ENCODE measurements at regions not wholly inside any gene's neighbourhood (a gene's known extent, or its start where the extent isn't known, plus 50 kb on each side); places are given as distances from the start of the nearest gene placed in this dataset.
"Not testable (repeated sequence)": the region's sequence is repeated elsewhere in the genome, so short reads cannot be mapped to it uniquely, and the experiment has no call there.

DNA sequence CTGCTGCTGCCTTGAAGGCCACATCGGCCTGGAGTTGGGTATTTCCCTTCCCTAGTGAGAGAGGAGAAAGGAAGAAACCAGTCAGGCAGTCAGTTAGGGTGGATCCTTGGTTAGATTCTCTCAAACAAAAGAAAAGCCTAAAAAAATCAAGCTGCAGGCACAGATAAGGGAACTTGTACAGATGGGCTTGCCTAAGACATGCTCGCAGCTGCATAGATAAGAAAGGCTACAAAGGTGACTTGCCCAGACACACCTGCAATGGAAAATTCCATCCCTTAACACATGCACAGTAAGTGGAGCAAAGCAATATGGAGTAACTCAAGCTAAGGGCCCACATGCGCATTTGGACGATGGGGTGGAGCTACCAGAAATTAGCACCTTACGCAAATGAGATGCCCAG is 199.7 kb upstream of the ARPP21 start:
- no peak for DNase-seq

DNA sequence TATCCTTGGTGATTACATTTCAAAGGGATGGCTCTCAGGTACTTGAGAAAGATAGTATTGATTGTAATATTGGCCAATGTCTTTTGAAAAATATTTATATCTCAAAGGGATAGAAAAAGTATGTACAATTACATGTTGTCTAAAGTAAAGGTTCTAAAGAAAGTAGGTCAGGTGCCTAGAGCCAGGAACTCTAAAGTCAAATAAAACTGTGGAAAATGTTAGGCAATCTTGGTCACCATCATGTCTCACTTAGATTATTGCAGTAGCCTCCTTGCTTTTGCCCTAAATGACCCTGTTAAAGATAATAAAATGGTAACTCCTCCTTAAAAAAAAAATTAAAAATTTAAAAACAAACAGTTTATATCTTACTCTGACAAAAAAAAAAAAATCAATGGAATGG is 198.5 kb upstream of the ARPP21 start:
- no peak for DNase-seq

GRCh38 chr3:35446896-35447295 is 192.4 kb upstream of the ARPP21 start:
- DNase-seq, result no peak

DNA sequence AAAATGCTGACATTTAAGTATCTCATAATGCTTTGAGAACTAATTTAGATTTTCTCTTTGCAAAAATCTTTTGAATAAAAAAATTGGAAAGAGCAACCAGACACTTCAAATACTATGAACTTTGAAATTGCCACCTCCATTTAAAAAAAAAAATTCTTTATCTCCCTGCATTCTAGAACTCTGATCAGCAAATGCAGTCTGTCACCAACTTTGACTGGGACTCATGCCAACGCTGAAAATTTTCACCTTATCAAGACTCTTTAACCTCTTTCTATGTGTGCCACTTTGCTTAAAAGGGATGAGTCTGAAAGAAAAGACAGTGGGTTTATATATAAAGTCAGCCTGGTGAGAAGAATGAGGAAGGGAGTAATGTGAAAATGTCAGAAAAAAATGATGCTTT is 191.2 kb upstream of the ARPP21 start:
- no peak for DNase-seq

- DNase-seq, result no peak
Measured at GRCh38 chr3:35448681-35449080, 190.6 kb upstream of the ARPP21 start.

- DNase-seq, result not testable (repeated sequence)
Measured at GRCh38 chr3:35454819-35455218, 184.5 kb upstream of the ARPP21 start.

DNA sequence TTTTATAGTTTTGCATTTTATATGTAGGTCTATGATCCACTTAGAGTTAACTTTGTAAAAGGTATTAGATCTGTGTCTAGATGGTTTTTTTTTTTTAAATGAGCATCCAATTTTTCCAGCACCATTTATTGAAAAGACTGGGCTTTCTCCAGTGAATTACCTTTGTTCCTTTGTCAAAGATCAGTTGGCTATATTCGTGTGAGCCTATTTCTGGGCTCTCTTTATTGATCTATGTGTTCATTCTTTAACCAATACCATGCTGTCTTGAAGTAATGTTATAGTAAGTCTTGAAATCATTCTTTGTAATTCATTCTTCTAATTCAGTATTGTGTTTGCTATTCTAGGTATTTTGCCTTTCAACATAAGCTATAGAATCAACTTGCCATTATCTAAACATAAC is 165.4 kb upstream of the ARPP21 start:
- no peak for DNase-seq

- not testable (repeated sequence) for DNase-seq
Measured at GRCh38 chr3:35482566-35482965, 156.8 kb upstream of the ARPP21 start.

DNA sequence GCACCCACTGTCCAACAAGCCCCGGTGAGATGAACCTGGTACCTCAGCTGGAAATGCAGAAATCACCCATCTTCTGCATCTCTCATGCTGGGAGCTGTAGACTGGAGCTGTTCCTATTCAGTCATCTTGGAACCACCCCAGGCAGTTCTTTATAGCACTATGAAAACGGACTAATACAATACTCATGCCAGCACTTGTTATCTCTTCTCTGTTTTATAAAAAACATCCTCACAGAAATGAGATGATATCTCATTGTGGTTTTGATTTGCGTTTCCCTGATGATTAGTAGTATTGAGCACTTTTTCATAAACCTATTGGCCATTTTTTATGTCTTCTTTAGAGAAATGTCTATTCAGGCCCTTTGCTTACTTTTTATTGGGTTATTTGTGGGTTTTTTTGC is 156.2 kb upstream of the ARPP21 start:
- no peak for DNase-seq

- DNase-seq, result no peak
Measured at GRCh38 chr3:35484929-35485530, 154.3 kb upstream of the ARPP21 start.

DNA sequence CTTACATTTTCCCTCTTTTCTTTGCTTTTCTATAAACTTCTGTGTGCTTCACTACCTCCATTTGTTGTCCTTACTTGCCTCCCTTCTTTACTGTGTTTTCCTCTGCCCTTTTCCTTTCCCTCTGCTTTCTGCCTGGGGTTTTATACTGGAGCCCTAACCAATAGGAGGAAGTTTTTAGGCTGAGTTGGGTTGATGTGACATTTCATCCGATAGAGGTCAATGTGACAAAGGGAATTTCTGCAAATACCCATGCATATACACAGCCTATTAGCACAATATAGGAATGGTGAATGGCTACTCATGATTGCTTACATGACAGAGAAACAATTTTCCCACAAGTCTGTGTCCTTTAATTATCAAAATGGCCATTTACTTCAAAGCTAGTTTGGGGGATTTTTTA is 153.0 kb upstream of the ARPP21 start:
- DNase-seq, result no peak

DNA sequence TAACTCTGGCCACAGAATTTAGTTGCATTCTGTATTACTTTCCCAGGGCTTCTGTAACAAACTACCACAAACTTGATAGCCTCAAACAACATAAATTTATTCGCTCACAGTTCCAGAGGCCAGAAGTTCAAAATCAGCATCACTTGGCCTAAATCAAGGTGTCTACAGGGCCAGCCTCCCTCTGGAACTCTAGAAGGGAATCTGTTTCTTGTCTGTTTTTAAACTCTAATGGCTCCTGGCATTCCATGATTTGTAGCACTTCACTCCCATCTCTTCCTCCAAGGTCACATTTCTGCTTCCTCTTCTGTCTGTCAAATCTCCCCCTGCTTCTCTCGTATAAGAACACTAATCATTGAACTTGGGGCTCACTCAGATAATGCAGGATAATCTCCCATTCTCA is 151.9 kb upstream of the ARPP21 start:
- DNase-seq, result no peak

DNA sequence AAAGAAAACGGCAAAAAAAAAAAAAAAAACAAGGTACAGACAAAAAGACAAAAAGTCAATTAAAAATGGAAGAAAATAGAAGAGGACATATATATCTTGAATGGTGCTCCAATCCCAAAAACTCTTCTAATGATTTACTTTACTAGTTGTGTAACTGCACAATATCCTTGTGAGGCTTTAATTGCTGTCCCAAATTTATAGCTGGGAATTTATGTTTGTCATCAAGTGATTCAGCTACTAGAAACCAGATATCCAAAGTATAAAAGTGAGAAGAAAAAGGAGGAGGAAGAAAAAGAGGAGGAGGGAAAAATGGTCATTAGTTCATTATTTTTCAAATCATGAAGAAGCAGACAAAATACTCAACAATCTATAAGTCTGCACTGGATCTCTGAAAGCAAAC is 150.8 kb upstream of the ARPP21 start:
- DNase-seq, result no peak

- no peak for DNase-seq
Measured at GRCh38 chr3:35492841-35493240, 146.5 kb upstream of the ARPP21 start.

- peak; percentile 38 for DNase-seq
Measured at GRCh38 chr3:35498506-35499210, 140.7 kb upstream of the ARPP21 start.

DNA sequence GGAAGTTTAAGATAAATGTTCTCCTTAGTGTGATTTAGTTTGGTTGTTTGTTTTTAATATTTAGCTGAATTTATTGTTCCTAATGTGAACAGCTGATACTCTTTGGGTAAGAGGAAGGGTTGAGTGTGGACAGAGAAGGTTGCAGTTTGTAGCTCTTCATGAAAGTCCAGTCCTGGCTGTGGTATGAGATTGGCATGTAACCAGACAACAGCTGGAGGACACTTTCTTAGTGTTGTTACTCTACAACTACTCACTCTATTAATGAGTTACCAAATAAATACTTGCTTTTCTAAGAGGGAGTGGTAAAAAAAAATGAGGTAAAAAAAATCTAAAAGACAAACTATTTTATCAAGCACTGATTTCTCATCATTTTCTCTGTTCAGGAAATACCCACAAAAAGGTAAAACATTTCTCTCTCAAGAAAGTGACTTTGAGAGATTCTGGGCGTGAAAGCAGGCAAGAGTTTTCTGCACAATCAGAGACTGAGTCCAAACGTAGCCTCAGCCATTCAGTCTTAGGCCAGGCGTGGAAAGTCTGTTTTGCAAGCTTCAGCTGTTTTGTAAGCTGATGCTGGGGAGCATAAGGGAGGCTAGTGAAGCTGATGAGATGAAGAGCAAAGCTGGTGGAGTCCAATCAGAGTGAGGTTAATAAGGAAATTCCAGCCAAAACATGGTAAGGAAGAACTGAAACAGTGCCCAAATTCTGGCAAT is 138.5 kb upstream of the ARPP21 start:
- DNase-seq, result no peak

GRCh38 chr3:35502699-35503098 is 136.6 kb upstream of the ARPP21 start:
- no peak for DNase-seq

- no peak for DNase-seq
Measured at GRCh38 chr3:35505181-35505580, 134.1 kb upstream of the ARPP21 start.

DNA sequence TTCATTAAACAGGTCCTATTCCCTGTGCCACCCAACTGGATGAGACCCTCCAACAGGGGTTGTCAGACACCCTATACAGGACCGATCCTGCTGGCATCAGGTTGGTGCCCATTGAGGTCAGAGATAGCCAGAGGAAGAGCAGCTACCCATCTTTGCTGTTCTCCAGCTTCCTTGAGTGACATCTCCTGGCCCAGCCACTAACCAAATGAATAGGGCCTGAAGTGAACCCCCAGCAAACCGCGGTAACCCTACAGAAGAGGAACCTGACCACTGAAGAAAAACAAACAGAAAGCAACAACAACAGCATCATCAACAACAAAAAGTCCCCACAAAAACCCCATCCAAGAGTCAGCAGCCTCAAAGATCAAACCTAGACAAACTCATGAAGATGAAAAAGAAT is 133.6 kb upstream of the ARPP21 start:
- DNase-seq, result no peak

DNA sequence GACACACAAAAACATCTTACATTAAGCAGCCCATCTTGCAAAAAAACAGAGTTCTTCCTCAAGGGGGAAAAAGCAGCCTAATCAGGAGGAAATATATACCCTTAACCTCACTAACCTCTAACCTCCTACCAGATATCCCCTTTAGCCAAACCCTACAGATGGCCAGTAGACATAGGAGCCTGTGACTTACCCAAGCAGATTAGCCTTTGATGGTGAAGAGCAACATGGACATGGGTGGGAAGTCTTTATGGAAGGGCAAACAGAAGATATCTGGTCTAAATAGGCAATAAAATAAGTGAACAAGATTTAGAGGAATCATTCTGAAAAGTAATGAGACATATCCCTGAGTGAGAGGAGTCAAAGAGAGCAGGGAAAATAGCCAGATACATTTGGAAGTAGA is 119.4 kb upstream of the ARPP21 start:
- no peak for DNase-seq

GRCh38 chr3:35521196-35521595 is 118.1 kb upstream of the ARPP21 start:
- DNase-seq, result no peak

GRCh38 chr3:35522450-35522849 is 116.9 kb upstream of the ARPP21 start:
- DNase-seq, result peak; percentile 66

DNA sequence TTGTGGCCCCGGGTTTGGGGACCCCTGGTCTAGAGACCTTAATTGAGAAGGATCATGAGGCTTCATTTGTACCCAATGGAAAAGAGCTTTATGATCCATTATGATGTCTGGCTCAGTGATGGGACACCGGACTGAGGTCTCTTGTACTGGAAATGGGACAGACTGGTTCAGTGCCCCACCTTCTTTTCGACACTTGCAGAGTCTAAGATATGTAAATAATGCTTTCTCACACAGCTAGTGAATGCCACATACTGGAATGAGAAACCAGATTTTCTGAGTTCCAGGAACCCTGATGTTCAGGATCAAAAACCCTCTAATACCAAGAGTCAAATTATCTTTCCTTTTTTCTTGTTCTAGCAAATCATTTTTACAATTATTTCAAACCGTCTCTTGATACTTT is 116.3 kb upstream of the ARPP21 start:
- DNase-seq, result no peak

DNA sequence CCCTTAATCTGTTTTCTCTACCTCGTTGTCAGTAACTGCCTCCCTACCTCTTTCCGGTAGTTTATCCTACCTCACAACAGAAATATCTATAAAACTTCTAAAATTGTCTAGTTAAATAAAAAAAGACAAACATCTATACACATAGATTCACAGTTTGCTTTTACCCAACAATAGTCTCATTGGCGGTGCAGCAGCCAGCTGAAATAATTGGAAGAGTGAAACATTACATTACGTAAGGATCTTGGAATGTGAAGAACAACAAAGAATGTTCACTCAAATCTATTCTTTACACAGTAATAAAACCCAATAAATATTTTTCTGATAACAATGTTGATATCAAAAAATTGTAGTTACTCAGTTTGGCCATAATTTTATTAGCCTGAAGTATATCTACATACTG is 115.5 kb upstream of the ARPP21 start:
- no peak for DNase-seq

Data from MV-4-11 (cell line).